ENCODE measurements at regions not wholly inside any gene's neighbourhood (a gene's known extent, or its start where the extent isn't known, plus 50 kb on each side); places are given as distances from the start of the nearest gene placed in this dataset.

- no peak for TF ChIP-seq CTCF (IDR thresholded peaks at IDR 0.05)
- TF ChIP-seq POLR2A (IDR thresholded peaks at IDR 0.05): no peak
Observed at GRCh38 chr6:121959501-121959900, 440.0 kb upstream of the HSF2 start.

All from heart left ventricle (tissue), 13 donors.